ENCODE measurements at regions not wholly inside any gene's neighbourhood (a gene's known extent, or its start where the extent isn't known, plus 50 kb on each side); places are given as distances from the start of the nearest gene placed in this dataset.

DNA sequence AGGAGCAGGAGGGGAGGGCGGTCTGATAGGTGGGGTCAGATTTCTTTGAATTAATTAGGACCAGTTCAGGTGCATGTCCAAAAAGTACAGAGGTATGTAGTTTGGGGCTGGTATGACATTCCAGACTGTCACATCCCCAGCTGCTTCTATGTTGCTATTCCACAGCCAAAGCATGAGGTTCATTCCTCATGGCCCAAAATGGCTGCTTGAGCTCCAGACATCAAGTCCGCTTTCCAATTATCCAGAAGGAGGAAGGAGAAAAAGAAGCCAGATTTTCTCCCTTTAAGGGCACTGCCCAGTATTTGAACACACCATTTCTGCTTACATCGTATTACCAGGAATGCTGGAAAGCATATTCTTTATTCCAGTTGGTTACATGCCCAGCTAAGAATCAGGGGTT is 58.0 kb upstream of the CD82 start:
- TF ChIP-seq CTCF (IDR thresholded peaks at IDR 0.05; ENCODE audit: insufficient read depth, low read depth, low read length) (no peak), EZH2 (IDR thresholded peaks at IDR 0.05; ENCODE audit: insufficient read depth, low read length) (no peak)

Data from astrocyte (in vitro differentiated cells and primary cell).